ENCODE measurements at regions not wholly inside any gene's neighbourhood (a gene's known extent, or its start where the extent isn't known, plus 50 kb on each side); places are given as distances from the start of the nearest gene placed in this dataset.

- DNase-seq, result peak in 3 of 51 donors; percentile 1 to 5 (median 1)
These were observed 775.1 kb downstream of the EPHA7 start for GRCh38 chr6:92644104-92644791.

- DNase-seq, result no peak
These were observed 783.7 kb downstream of the EPHA7 start for GRCh38 chr6:92635553-92636153.

- DNase-seq, result no peak
These were observed 784.8 kb downstream of the EPHA7 start for GRCh38 chr6:92634561-92634960.

- no peak for DNase-seq
These were observed 795.9 kb downstream of the EPHA7 start for GRCh38 chr6:92623431-92623830.

- DNase-seq, result no peak
These were observed 801.6 kb downstream of the EPHA7 start for GRCh38 chr6:92617721-92618120.

- DNase-seq, result no peak
These were observed 810.6 kb downstream of the EPHA7 start for GRCh38 chr6:92608751-92609150.

- DNase-seq, result no peak
These were observed 826.2 kb downstream of the EPHA7 start for GRCh38 chr6:92593201-92593600.

- no peak for DNase-seq
These were observed 829.4 kb downstream of the EPHA7 start for GRCh38 chr6:92589996-92590395.

GRCh38 chr6:92588148-92588547 is 831.2 kb downstream of the EPHA7 start:
- no peak for DNase-seq

GRCh38 chr6:92587525-92587924 is 831.8 kb downstream of the EPHA7 start:
- DNase-seq, result no peak

GRCh38 chr6:92586236-92586977 is 833.0 kb downstream of the EPHA7 start:
- DNase-seq, result no peak

GRCh38 chr6:92582211-92582610 is 837.1 kb downstream of the EPHA7 start:
- no peak for DNase-seq

- DNase-seq, result no peak
These were observed 842.2 kb downstream of the EPHA7 start for GRCh38 chr6:92577077-92577719.

GRCh38 chr6:92568541-92568940 is 850.8 kb downstream of the EPHA7 start:
- no peak for DNase-seq

- DNase-seq, result no peak
These were observed 852.7 kb downstream of the EPHA7 start for GRCh38 chr6:92566632-92567031.

- no peak for DNase-seq
These were observed 855.0 kb downstream of the EPHA7 start for GRCh38 chr6:92564376-92564775.

GRCh38 chr6:92559611-92560010 is 859.7 kb downstream of the EPHA7 start:
- DNase-seq, result peak in 1 of 51 donors; percentile 0

GRCh38 chr6:92559003-92559402 is 860.4 kb downstream of the EPHA7 start:
- no peak for DNase-seq

GRCh38 chr6:92550501-92550900 is 868.9 kb downstream of the EPHA7 start:
- no peak for DNase-seq

GRCh38 chr6:92545861-92546260 is 873.5 kb downstream of the EPHA7 start:
- DNase-seq, result no peak

- no peak for DNase-seq
These were observed 877.8 kb downstream of the EPHA7 start for GRCh38 chr6:92541448-92542060.

GRCh38 chr6:92538926-92539325 is 880.4 kb downstream of the EPHA7 start:
- DNase-seq, result no peak
